GM13976 (cell line): ENCODE measurements at regions not wholly inside any gene's neighbourhood (a gene's known extent, or its start where the extent isn't known, plus 50 kb on each side); places are given as distances from the start of the nearest gene placed in this dataset.

Experiments
- DNase-seq: peaks from one replicate; pipeline ENCODE4 v3.0.0; 2012; ENCODE audit warnings: low spot score
- in situ Hi-C: fragments of 300-500 bp; cut with MboI; formaldehyde crosslinking; loops from one replicate; pipeline ENCODE4 v1.12.0; 2022; ENCODE audit warnings: low sequenced_read_pairs, mixed read lengths, inconsistent platforms; ENCODE audit not compliant: unreplicated experiment
- TF ChIP-seq, protein P1 (sequence below): IDR thresholded peaks from 2 replicates; pipeline ENCODE4 v1.5.1; 2012; ENCODE audit warnings: borderline replicate concordance, mild to moderate bottlenecking; ENCODE audit not compliant: insufficient read depth; ENCODE audit errors: extremely low read depth, missing control alignments, control extremely low read depth

DNA sequence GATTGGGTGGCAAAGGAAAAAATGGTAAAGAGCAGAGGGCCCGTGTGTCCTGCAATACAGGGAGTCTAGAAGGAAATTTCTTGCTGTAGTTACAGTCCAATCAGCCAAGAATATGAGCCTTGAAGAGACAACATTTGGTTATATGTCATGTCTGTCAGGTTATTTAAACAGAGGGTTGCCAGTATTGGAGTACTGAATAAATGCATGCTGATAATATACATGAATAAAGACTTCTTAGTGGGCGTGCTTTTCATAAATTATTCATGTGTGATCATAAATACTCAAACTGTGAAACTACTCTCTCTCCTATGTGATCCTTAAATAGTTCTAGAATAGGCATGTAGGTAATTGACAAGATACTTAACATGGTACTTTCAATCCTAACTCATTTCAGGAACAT lies 249.0 kb downstream of the CRPPA start:
- DNase-seq = no peak
- in situ Hi-C loops = no loop called here
- TF ChIP-seq, protein P1, sequence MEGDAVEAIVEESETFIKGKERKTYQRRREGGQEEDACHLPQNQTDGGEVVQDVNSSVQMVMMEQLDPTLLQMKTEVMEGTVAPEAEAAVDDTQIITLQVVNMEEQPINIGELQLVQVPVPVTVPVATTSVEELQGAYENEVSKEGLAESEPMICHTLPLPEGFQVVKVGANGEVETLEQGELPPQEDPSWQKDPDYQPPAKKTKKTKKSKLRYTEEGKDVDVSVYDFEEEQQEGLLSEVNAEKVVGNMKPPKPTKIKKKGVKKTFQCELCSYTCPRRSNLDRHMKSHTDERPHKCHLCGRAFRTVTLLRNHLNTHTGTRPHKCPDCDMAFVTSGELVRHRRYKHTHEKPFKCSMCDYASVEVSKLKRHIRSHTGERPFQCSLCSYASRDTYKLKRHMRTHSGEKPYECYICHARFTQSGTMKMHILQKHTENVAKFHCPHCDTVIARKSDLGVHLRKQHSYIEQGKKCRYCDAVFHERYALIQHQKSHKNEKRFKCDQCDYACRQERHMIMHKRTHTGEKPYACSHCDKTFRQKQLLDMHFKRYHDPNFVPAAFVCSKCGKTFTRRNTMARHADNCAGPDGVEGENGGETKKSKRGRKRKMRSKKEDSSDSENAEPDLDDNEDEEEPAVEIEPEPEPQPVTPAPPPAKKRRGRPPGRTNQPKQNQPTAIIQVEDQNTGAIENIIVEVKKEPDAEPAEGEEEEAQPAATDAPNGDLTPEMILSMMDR = no peak

DNA sequence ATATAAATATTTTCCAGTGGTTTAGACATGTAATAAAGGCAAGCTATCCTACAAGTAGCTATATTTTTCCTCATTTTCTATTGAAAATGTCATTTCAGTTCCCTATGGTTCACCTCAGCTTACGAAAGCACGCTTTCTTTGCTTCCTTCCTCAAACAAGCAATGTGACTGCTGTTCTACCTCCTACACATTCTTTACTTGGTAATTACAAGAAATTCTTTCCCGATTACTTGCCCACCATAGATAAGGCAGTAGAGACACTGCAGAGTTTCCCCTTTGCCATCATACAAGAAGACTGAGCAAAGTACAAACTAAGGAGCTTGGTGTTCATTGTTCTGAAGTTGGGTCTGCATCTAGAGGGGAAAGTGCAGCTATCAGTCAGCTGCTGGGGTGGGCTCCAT lies 249.4 kb downstream of the CRPPA start:
- DNase-seq = no peak
- in situ Hi-C loops = no loop called here
- TF ChIP-seq, protein P1 = no peak

DNA sequence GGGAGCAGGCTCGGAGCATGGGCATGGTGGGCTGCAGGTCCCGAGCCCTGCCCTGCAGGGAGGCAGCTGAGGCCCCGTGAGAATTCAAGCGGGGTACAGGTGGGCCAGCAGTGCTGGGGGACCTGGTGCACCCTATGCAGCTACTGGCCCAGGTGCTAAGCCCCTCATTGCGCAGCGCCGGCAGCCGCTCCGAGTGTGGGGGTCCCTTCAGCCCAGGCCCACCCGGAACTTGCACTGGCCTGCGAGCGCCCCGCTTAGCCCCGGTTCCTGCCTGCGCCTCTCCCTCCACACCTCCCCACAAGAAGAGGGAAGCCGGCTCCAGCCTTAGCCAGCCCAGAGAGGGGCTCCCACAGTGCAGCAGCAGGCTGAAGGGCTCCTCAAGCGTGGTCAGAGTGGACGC lies 250.7 kb downstream of the CRPPA start:
- TF ChIP-seq, protein P1 = no peak
- in situ Hi-C loops = no loop called here
- DNase-seq = no peak

DNA sequence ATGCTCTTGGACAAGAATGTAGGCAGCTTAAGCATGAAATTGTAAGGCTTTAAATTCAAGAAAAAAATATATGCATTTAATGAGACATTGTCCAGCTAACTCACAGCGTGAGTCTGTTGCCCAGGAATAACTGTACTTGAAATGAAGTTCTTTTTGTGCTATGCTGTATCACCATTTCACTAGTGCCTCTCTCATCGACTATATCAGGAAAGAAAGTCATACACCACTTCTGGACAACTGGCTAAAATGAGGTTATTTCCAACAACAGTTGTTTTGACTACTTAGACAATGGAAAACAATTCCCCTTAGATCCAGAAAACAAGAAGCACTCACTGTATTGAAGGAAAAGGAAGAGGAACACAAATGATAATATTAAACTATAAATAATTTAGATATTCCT lies 251.8 kb downstream of the CRPPA start:
- TF ChIP-seq, protein P1 = no peak
- no peak for DNase-seq
- in situ Hi-C loops = no loop called here

DNA sequence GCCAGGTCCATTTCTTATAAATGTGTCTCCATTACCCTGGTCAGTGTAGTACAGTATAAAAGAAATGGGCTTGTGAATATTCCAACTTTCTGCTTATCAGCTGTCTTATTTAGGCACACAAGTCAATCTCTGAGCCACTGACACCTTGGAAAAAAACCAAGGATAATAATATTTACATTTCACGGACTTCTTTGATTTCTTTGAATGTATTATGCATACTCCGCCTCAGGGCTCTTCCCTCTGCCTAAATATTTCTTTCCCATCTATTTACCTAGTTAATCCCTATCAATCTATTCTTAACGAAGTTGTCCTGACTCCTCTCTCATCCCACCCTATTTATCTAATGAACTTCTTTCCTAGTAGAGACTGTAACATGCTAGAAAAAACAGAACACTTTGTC lies 253.8 kb downstream of the CRPPA start:
- in situ Hi-C loops = no loop called here
- DNase-seq = no peak
- TF ChIP-seq, protein P1 = no peak

DNA sequence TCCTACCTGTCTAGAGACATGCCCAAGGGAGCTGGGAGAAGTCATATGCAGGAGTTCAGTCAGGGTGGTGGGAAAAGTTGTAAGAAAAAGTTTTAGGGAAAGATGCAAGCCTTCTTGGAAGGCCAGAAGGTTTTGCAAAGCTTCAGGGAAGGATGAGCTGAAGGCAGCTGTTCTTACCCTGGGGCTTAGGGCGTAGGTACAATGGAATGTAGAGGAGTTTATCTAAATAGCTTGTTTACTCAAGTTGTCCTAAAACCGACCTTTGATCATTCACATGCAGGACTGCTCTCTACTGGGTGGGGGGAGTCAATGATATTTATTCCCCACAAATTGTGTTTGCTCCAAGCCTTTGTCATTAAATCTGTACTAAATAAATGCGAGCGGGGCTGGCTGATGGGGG lies 277.0 kb downstream of the CRPPA start:
- TF ChIP-seq, protein P1 = no peak
- in situ Hi-C loops = no loop called here
- no peak for DNase-seq

DNA sequence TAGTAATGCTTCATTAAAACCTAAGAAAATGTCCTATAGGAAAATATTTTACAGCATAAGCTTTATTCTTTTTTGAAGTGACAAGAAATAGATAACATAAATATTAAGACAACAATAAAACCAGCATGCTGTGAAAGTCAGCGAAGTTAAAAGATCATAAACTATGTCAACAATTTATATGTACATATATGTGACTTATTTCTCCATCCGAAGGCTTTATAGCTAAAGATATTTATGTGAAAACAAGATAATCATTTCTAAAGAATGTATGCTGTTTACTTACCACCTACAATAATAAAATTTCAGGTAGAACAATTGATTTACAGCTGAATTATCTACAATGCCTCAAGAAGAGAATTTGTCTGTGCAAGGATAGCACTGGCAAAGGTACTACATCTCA lies 283.4 kb downstream of the CRPPA start:
- in situ Hi-C loops = no loop called here
- no peak for DNase-seq
- TF ChIP-seq, protein P1 = no peak
